ENCODE measurements at regions not wholly inside any gene's neighbourhood (a gene's known extent, or its start where the extent isn't known, plus 50 kb on each side); places are given as distances from the start of the nearest gene placed in this dataset.

DNA sequence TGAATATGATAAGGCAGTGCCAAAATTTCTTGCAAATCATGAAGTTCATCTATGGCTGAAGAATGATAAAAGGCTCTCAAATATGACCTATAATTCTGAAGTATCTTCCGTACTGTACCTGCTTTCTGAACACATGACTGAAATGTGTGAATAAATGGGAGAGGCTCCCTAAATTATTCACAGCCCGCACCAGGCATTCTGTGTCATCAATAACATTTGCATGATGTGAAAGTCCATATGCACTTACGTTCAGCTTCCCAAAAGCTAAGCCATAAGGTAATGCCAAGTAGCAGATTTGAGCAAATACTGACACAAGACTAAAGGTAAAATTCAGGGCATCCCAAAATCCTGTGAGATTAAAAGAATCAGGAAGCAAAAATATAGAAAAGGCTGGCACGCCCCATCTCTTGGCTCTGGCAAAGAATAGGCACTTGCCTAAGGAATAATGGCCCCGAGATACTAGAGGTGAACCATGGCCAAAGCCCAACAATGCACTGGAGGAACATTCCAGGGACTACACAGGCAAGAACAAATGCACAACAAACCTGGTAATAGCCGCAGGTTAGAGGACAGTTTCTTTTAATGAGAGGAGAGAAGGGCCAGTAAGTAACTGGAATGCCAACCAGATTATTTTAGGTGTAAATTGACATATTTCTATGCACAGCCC is 280.5 kb downstream of the IPMK start (continued):
- TF ChIP-seq CHCHD3 (CRISPR knock-in tag; IDR thresholded peaks at IDR 0.05) (no peak), GLI4 (CRISPR knock-in tag; IDR thresholded peaks at IDR 0.05; ENCODE audit: borderline replicate concordance) (no peak), SMAD3 (CRISPR knock-in tag; IDR thresholded peaks at IDR 0.05) (no peak), NRL (CRISPR knock-in tag; IDR thresholded peaks at IDR 0.05; ENCODE audit: borderline replicate concordance) (no peak), CENPT (CRISPR knock-in tag; IDR thresholded peaks at IDR 0.05; ENCODE audit: low read depth) (no peak), HMGA1 (CRISPR knock-in tag; conservative IDR thresholded peaks at IDR 0.05) (no peak)
- TF ChIP-seq, protein P1, sequence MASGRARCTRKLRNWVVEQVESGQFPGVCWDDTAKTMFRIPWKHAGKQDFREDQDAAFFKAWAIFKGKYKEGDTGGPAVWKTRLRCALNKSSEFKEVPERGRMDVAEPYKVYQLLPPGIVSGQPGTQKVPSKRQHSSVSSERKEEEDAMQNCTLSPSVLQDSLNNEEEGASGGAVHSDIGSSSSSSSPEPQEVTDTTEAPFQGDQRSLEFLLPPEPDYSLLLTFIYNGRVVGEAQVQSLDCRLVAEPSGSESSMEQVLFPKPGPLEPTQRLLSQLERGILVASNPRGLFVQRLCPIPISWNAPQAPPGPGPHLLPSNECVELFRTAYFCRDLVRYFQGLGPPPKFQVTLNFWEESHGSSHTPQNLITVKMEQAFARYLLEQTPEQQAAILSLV (CRISPR knock-in tag; IDR thresholded peaks at IDR 0.05; ENCODE audit: borderline replicate concordance), result no peak
- TF ChIP-seq, protein P2, sequence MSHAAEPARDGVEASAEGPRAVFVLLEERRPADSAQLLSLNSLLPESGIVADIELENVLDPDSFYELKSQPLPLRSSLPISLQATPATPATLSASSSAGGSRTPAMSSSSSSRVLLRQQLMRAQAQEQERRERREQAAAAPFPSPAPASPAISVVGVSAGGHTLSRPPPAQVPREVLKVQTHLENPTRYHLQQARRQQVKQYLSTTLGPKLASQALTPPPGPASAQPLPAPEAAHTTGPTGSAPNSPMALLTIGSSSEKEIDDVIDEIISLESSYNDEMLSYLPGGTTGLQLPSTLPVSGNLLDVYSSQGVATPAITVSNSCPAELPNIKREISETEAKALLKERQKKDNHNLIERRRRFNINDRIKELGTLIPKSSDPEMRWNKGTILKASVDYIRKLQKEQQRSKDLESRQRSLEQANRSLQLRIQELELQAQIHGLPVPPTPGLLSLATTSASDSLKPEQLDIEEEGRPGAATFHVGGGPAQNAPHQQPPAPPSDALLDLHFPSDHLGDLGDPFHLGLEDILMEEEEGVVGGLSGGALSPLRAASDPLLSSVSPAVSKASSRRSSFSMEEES (CRISPR knock-in tag; IDR thresholded peaks at IDR 0.05), result no peak

DNA sequence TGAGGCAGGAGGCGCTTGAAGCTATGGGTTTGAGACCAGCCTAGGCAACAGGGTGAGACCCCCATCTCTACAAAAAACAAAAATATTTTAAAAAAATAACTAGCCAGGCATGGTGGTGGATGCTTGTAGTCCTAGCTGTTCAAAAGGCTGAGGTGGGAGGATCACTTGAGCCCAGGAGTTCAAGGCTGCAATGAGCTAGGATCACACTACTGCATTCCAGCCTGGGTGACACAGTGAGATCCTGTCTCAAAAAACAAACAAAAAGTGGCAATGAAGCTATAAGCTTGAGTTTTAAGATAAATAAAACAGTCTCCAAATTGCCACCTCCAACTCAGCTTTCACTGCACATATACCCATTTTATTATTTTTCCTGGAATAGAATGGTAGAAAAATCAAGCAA is 281.3 kb downstream of the IPMK start:
- Histone ChIP-seq H3K4me2 (ENCODE audit: low read depth, low read length) (no peak overlapping the region), H3K4me3 (replicated peaks in 1 of 3; ENCODE audit: insufficient read depth in 1 of 3, low read depth in 2 of 3, low read length in 3 of 3) (no peak overlapping the region), H4K20me1 (ENCODE audit: insufficient read depth, low read length) (no peaks in the 10 kb centered on the region), H3K36me3 (replicated peaks in 1 of 2; ENCODE audit: control insufficient read depth in 1 of 2, insufficient read depth in 2 of 2, low read length in 2 of 2) (no peaks in the 10 kb centered on the region), H3K9me3 (ENCODE audit: low read length) (no peaks in the 10 kb centered on the region), H3K27ac (ENCODE audit: extremely low read length, insufficient read depth, low read length) (no peak overlapping the region), H3K27me3 (ENCODE audit: control insufficient read depth in 1 of 2, insufficient read depth in 2 of 2, low read length in 2 of 2) (no peaks in the 10 kb centered on the region; a peak in 1 of 5 replicates), H3K79me2 (ENCODE audit: insufficient read depth, low read length) (no peaks in the 10 kb centered on the region), H3K9ac (ENCODE audit: insufficient read depth, low read depth, low read length) (no peak overlapping the region), H3K4me1 (ENCODE audit: insufficient read depth, low read length) (peaks cover 13% of the 10 kb centered on the region), H2AFZ (ENCODE audit: low read length) (no peak overlapping the region)
- intact Hi-C loops (cut with micrococcal nuclease; ENCODE audit: unreplicated experiment) (no loop called here), in situ Hi-C loops (cut with HindIII; ENCODE audit: extremely low pct_ligation_motif_present, low pct_unique_long_range_greater_than_20kb) (no loop called here)
- ChIA-PET POLR2A (no interaction called here), CTCF (ENCODE audit: low intra/inter-chr PET ratio, low total read pairs) (no interaction called here)
- no TSS peak for BruUV-seq (replicated peaks)
- peak; percentile 86 for ATAC-seq
- DNase-seq (ENCODE audit: low spot score), result peak; percentile 2
- peak; percentile 30 for FAIRE-seq
- WGBS (ENCODE audit: low lambda C conversion rate), result 91% methylated on average over 1 of the region's 1 CpG
- TF ChIP-seq, protein P3, sequence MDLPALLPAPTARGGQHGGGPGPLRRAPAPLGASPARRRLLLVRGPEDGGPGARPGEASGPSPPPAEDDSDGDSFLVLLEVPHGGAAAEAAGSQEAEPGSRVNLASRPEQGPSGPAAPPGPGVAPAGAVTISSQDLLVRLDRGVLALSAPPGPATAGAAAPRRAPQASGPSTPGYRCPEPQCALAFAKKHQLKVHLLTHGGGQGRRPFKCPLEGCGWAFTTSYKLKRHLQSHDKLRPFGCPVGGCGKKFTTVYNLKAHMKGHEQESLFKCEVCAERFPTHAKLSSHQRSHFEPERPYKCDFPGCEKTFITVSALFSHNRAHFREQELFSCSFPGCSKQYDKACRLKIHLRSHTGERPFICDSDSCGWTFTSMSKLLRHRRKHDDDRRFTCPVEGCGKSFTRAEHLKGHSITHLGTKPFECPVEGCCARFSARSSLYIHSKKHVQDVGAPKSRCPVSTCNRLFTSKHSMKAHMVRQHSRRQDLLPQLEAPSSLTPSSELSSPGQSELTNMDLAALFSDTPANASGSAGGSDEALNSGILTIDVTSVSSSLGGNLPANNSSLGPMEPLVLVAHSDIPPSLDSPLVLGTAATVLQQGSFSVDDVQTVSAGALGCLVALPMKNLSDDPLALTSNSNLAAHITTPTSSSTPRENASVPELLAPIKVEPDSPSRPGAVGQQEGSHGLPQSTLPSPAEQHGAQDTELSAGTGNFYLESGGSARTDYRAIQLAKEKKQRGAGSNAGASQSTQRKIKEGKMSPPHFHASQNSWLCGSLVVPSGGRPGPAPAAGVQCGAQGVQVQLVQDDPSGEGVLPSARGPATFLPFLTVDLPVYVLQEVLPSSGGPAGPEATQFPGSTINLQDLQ (CRISPR knock-in tag; IDR thresholded peaks at IDR 0.05), result no peak
- TF ChIP-seq GATAD1 (CRISPR knock-in tag; IDR thresholded peaks at IDR 0.05), result no peak
- TF ChIP-seq, protein P4, sequence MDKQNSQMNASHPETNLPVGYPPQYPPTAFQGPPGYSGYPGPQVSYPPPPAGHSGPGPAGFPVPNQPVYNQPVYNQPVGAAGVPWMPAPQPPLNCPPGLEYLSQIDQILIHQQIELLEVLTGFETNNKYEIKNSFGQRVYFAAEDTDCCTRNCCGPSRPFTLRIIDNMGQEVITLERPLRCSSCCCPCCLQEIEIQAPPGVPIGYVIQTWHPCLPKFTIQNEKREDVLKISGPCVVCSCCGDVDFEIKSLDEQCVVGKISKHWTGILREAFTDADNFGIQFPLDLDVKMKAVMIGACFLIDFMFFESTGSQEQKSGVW (CRISPR knock-in tag; IDR thresholded peaks at IDR 0.05; ENCODE audit: borderline replicate concordance), result no peak
- TF ChIP-seq HNF4A (CRISPR knock-in tag; IDR thresholded peaks at IDR 0.05), result peak; percentile 40; the same call in 1 of the 2 replicates
- no peak for TF ChIP-seq TSC22D2 (CRISPR knock-in tag; IDR thresholded peaks at IDR 0.05; ENCODE audit: borderline replicate concordance)
- no peak for TF ChIP-seq NPAS2 (CRISPR knock-in tag; IDR thresholded peaks at IDR 0.05; ENCODE audit: borderline replicate concordance)
- TF ChIP-seq ZEB1 (IDR thresholded peaks at IDR 0.05; ENCODE audit: insufficient replicate concordance, low read depth), result no peak
- TF ChIP-seq, protein P5, sequence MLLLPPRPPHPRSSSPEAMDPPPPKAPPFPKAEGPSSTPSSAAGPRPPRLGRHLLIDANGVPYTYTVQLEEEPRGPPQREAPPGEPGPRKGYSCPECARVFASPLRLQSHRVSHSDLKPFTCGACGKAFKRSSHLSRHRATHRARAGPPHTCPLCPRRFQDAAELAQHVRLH (CRISPR knock-in tag; IDR thresholded peaks at IDR 0.05; ENCODE audit: borderline replicate concordance, low read depth), result no peak
- TF ChIP-seq SUZ12 (IDR thresholded peaks at IDR 0.05; ENCODE audit: low read depth, low read length), result no peak
- no peak for TF ChIP-seq SMYD3 (CRISPR knock-in tag; IDR thresholded peaks at IDR 0.05)

All from HepG2 (cell line).